ENCODE measurements at regions not wholly inside any gene's neighbourhood (a gene's known extent, or its start where the extent isn't known, plus 50 kb on each side); places are given as distances from the start of the nearest gene placed in this dataset.
A peak's percentile ranks its signal among the peaks of the same experiment; 100 is the strongest.
"Not testable (repeated sequence)": the region's sequence is repeated elsewhere in the genome, so short reads cannot be mapped to it uniquely, and the experiment has no call there.

GRCh38 chr18:32884543-32884942, 111.7 kb upstream of the KLHL14 start:
- DNase-seq (ENCODE audit: low spot score): no peak

- no peak for DNase-seq (ENCODE audit: low spot score)
Observed at GRCh38 chr18:32881009-32881408, 108.2 kb upstream of the KLHL14 start.

- DNase-seq (ENCODE audit: low spot score): peak; percentile 38
Observed at GRCh38 chr18:32879497-32879896, 106.7 kb upstream of the KLHL14 start.

GRCh38 chr18:32878436-32878835, 105.6 kb upstream of the KLHL14 start:
- DNase-seq (ENCODE audit: low spot score): no peak

- no peak for DNase-seq (ENCODE audit: low spot score)
Observed at GRCh38 chr18:32877371-32877770, 104.5 kb upstream of the KLHL14 start.

- no peak for DNase-seq (ENCODE audit: low spot score)
Observed at GRCh38 chr18:32875625-32876024, 102.8 kb upstream of the KLHL14 start.

GRCh38 chr18:32871786-32872185, 99.0 kb upstream of the KLHL14 start:
- no peak for DNase-seq (ENCODE audit: low spot score)

GRCh38 chr18:32870611-32871010, 97.8 kb upstream of the KLHL14 start:
- no peak for DNase-seq (ENCODE audit: low spot score)

- no peak for DNase-seq (ENCODE audit: low spot score)
Observed at GRCh38 chr18:32868406-32868805, 95.6 kb upstream of the KLHL14 start.

GRCh38 chr18:32867936-32868335, 95.1 kb upstream of the KLHL14 start:
- DNase-seq (ENCODE audit: low spot score): no peak

GRCh38 chr18:32867330-32867729, 94.5 kb upstream of the KLHL14 start:
- DNase-seq (ENCODE audit: low spot score): no peak

GRCh38 chr18:32862031-32862430, 89.2 kb upstream of the KLHL14 start:
- DNase-seq (ENCODE audit: low spot score): not testable (repeated sequence)

GRCh38 chr18:32851936-32852335, 79.1 kb upstream of the KLHL14 start:
- DNase-seq (ENCODE audit: low spot score): no peak

GRCh38 chr18:32848826-32849225, 76.0 kb upstream of the KLHL14 start:
- no peak for DNase-seq (ENCODE audit: low spot score)

- DNase-seq (ENCODE audit: low spot score): peak; percentile 62
Observed at GRCh38 chr18:32847691-32848090, 74.9 kb upstream of the KLHL14 start.

- DNase-seq (ENCODE audit: low spot score): no peak
Observed at GRCh38 chr18:32846896-32847295, 74.1 kb upstream of the KLHL14 start.

GRCh38 chr18:32840962-32841361, 68.1 kb upstream of the KLHL14 start:
- DNase-seq (ENCODE audit: low spot score): no peak

GRCh38 chr18:32835951-32836350, 63.1 kb upstream of the KLHL14 start:
- no peak for DNase-seq (ENCODE audit: low spot score)

GRCh38 chr18:32831781-32832180, 59.0 kb upstream of the KLHL14 start:
- DNase-seq (ENCODE audit: low spot score): no peak

- DNase-seq (ENCODE audit: low spot score): no peak
Observed at GRCh38 chr18:32823226-32823625, 50.4 kb upstream of the KLHL14 start.
